Lower leg skin (tissue), 4 donors: ENCODE measurements at regions not wholly inside any gene's neighbourhood (a gene's known extent, or its start where the extent isn't known, plus 50 kb on each side); places are given as distances from the start of the nearest gene placed in this dataset.
A peak's percentile ranks its signal among the peaks of the same experiment; 100 is the strongest.

ENCODE experiments used
- DNase-seq, 2 donors: peaks; one replicate each; pipeline ENCODE4 v3.0.0-alpha.2; 2019; ENCODE audit warnings: low spot score in 2 of 2
- H3K4me3 ChIP-seq: fragments of 200-600 bp; sonication (generic); 2 replicates; pipeline ENCODE4 v1.5.1; 2017; ENCODE audit warnings: mild to moderate bottlenecking, low read depth; ENCODE audit not compliant: poor library complexity, severe bottlenecking
- CTCF ChIP-seq, 3 donors: fragments of 450-650 bp; IDR thresholded peaks; one replicate each; pipeline ENCODE4 v1.5.1; 2016; ENCODE audit warnings: antibody characterized with exemption in 3 of 3, mild to moderate bottlenecking in 3 of 3, moderate library complexity in 2 of 3
- POLR2A ChIP-seq, 2 donors: fragments of 450-650 bp; IDR thresholded peaks; one replicate each; pipeline ENCODE4 v1.6.1; 2016 to 2017; ENCODE audit warnings: antibody characterized with exemption in 2 of 2, mild to moderate bottlenecking in 1 of 2, moderate library complexity in 1 of 2
- WGBS, 2 donors: methylation state at CpG; one replicate each; pipeline ENCODE4 v1.1.5; 2018; 5-methylcytosine and 5-hydroxymethylcytosine counted together
- intact Hi-C: fragments of 100-400 bp; cut with DNase I; formaldehyde crosslinking; loops from one replicate; pipeline ENCODE4 v1.15.0; 2023; ENCODE audit warnings: low total_unique reads

- H3K4me3 ChIP-seq = no peak overlapping the region
- intact Hi-C loops = no loop called here
- peak in 1 of 2 donors; percentile 43 for DNase-seq
- WGBS, 2 donors = 88 to 93% methylated on average over 12 of the region's 13 CpGs
- TF ChIP-seq CTCF (IDR thresholded peaks at IDR 0.05) = no peak
- TF ChIP-seq POLR2A (IDR thresholded peaks at IDR 0.05) = no peak
These were observed 244.4 kb downstream of the MATN1 start for GRCh38 chr1:30478799-30479563.

GRCh38 chr1:30478283-30478682 lies 245.1 kb downstream of the MATN1 start:
- peak in 1 of 2 donors; percentile 29 for DNase-seq
- 87 to 90% methylated on average over 6 of the region's 6 CpGs for WGBS, 2 donors
- intact Hi-C loops = no loop called here
- no peak overlapping the region for H3K4me3 ChIP-seq
- TF ChIP-seq CTCF (IDR thresholded peaks at IDR 0.05) = no peak
- no peak for TF ChIP-seq POLR2A (IDR thresholded peaks at IDR 0.05)

- WGBS, 2 donors = 75 to 84% methylated on average over 8 of the region's 8 CpGs
- DNase-seq = peak in 1 of 2 donors; percentile 77
- TF ChIP-seq CTCF (IDR thresholded peaks at IDR 0.05) (no peak), POLR2A (IDR thresholded peaks at IDR 0.05) (no peak)
- intact Hi-C loops = no loop called here
- H3K4me3 ChIP-seq = no peak overlapping the region
These were observed 245.8 kb downstream of the MATN1 start for GRCh38 chr1:30477588-30477987.

GRCh38 chr1:30476911-30477459 lies 246.4 kb downstream of the MATN1 start:
- no peak for TF ChIP-seq CTCF (IDR thresholded peaks at IDR 0.05)
- no peak for TF ChIP-seq POLR2A (IDR thresholded peaks at IDR 0.05)
- intact Hi-C loops = no loop called here
- H3K4me3 ChIP-seq = no peak overlapping the region
- 79 to 85% methylated on average over 8 of the region's 8 CpGs for WGBS, 2 donors
- peak in 1 of 2 donors; percentile 72 for DNase-seq

GRCh38 chr1:30476476-30476875 lies 246.9 kb downstream of the MATN1 start:
- TF ChIP-seq CTCF (IDR thresholded peaks at IDR 0.05) (no peak), POLR2A (IDR thresholded peaks at IDR 0.05) (no peak)
- 69 to 74% methylated on average over 6 of the region's 6 CpGs for WGBS, 2 donors
- intact Hi-C loops = no loop called here
- no peak overlapping the region for H3K4me3 ChIP-seq
- DNase-seq = peak in 1 of 2 donors; percentile 77
